SK-N-SH (cell line): ENCODE measurements at regions not wholly inside any gene's neighbourhood (a gene's known extent, or its start where the extent isn't known, plus 50 kb on each side); places are given as distances from the start of the nearest gene placed in this dataset.

Experiments
- CTCF ChIA-PET: fragments of 300-600, 350-600 bp; formaldehyde crosslinking; extraction: SDS; loops from one replicate; lab custom pipeline; 2021; lab: Yijun Ruan, JAX
- POLR2A ChIA-PET: fragments of 350-600 bp; sonication (Branson Sonifier 250); formaldehyde crosslinking; extraction: SDS; loops from one replicate; lab custom pipeline; 2020; ENCODE audit warnings: antibody characterized with exemption, inconsistent platforms; lab: Yijun Ruan, JAX
- DNase-seq: peaks from one replicate; pipeline ENCODE4 v3.0.0; 2012
- H2AFZ ChIP-seq: fragments of 200-600 bp; sonication (generic); 2 replicates; pipeline ENCODE4 v1.8.1; 2016; ENCODE audit warnings: antibody characterized with exemption, mild to moderate bottlenecking, low read depth
- H3F3A ChIP-seq: fragments of 200-600 bp; sonication (generic); replicated peaks from 2 replicates; pipeline ENCODE3; 2016; ENCODE audit warnings: antibody characterized with exemption, mild to moderate bottlenecking; ENCODE audit not compliant: insufficient read depth
- H3K27ac ChIP-seq, 2 experiments: fragments of 200-500 bp in 1 of 2; fragments of 200-600 bp in 1 of 2; sonication (Bioruptor generic) in 1 of 2; sonication (generic), shearing (Covaris generic) in 1 of 2; 2 replicates each; pipeline versions ENCODE4 v1.5.1 to v1.6.1; 2014 to 2016; ENCODE audit warnings: low read depth in 2 of 2, inconsistent platforms in 1 of 2, low read length in 1 of 2, mild to moderate bottlenecking in 1 of 2, mixed read lengths in 1 of 2
- H3K27me3 ChIP-seq: fragments of 200-600 bp; sonication (generic), shearing (Covaris generic); 2 replicates; pipeline ENCODE4 v1.6.1; 2016; ENCODE audit warnings: mixed run types; ENCODE audit not compliant: insufficient read depth
- H3K36me3 ChIP-seq, 2 experiments: fragments of 200-500 bp in 1 of 2; fragments of 200-600 bp in 1 of 2; sonication (Bioruptor generic) in 1 of 2; sonication (generic) in 1 of 2; replicated peaks in 1 of 2; 2 replicates each; pipeline versions ENCODE3 to v1.5.1; 2014 to 2016; ENCODE audit warnings: low read length in 1 of 2, mild to moderate bottlenecking in 1 of 2; ENCODE audit not compliant: insufficient read depth in 2 of 2, control insufficient read depth in 1 of 2
- H3K4me1 ChIP-seq, 2 experiments: fragments of 200-500 bp in 1 of 2; fragments of 200-600 bp in 1 of 2; sonication (Bioruptor generic) in 1 of 2; sonication (generic), shearing (Covaris generic) in 1 of 2; 2 replicates each; pipeline versions ENCODE4 v1.5.1 to v1.6.1; 2014 to 2016; ENCODE audit warnings: low read depth in 1 of 2, low read length in 1 of 2, mixed run types in 1 of 2; ENCODE audit not compliant: insufficient read depth in 2 of 2, control insufficient read depth in 1 of 2
- H3K4me2 ChIP-seq: fragments of 200-600 bp; sonication (generic), shearing (Covaris generic); 2 replicates; pipeline ENCODE4 v1.6.1; 2017; ENCODE audit warnings: mixed run types
- H3K4me3 ChIP-seq, 2 experiments: fragments of 200-500 bp in 1 of 2; fragments of 200-600 bp in 1 of 2; sonication (Bioruptor generic) in 1 of 2; sonication (generic), shearing (Covaris generic) in 1 of 2; 2 replicates each; pipeline versions ENCODE4 v1.5.1 to v1.8.1; 2014 to 2016; ENCODE audit warnings: low read depth in 2 of 2, inconsistent platforms in 1 of 2, low read length in 1 of 2, mild to moderate bottlenecking in 1 of 2, mixed read lengths in 1 of 2, moderate library complexity in 1 of 2
- H3K79me2 ChIP-seq: fragments of 200-600 bp; sonication (generic); 2 replicates; pipeline ENCODE4 v1.8.1; 2017; ENCODE audit warnings: mild to moderate bottlenecking; ENCODE audit not compliant: insufficient read depth
- H3K9ac ChIP-seq: fragments of 200-600 bp; sonication (generic); 2 replicates; pipeline ENCODE4 v1.6.1; 2017; ENCODE audit warnings: mixed run types
- H3K9me2 ChIP-seq: fragments of 200-600 bp; sonication (generic); 2 replicates; pipeline ENCODE4 v1.6.1; 2017; ENCODE audit warnings: mixed run types
- H3K9me3 ChIP-seq: fragments of 200-600 bp; sonication (generic); 2 replicates; pipeline ENCODE4 v1.6.1; 2017; ENCODE audit warnings: mixed run types, mild to moderate bottlenecking, moderate library complexity
- H4K20me1 ChIP-seq: fragments of 200-600 bp; sonication (generic); 2 replicates; pipeline ENCODE4 v1.6.1; 2017; ENCODE audit warnings: mild to moderate bottlenecking, mixed run types; ENCODE audit not compliant: insufficient read depth
- CHD2 ChIP-seq: fragments of 150-350 bp; IDR thresholded peaks from 2 replicates; pipeline ENCODE4 v1.6.1; 2018; ENCODE audit warnings: low read length; ENCODE audit not compliant: partially characterized antibody
- CTCF ChIP-seq: fragments of 200-600 bp; sonication (generic); IDR thresholded peaks from 2 replicates; pipeline ENCODE4 v1.6.1; 2017; ENCODE audit warnings: antibody characterized with exemption, mild to moderate bottlenecking, moderate library complexity
- ELF1 ChIP-seq: IDR thresholded peaks from 2 replicates; pipeline ENCODE4 v1.4.0; 2012
- EP300 ChIP-seq, 2 experiments: IDR thresholded peaks; 2 replicates each; pipeline versions ENCODE4 v1.4.0 to v1.6.1; 2012; ENCODE audit warnings: borderline replicate concordance in 1 of 2, low read depth in 1 of 2, low read length in 1 of 2
- FOSL2 ChIP-seq: IDR thresholded peaks from 2 replicates; pipeline ENCODE4 v1.4.0; 2012; ENCODE audit warnings: low read depth, mild to moderate bottlenecking, moderate library complexity, borderline replicate concordance
- FOXJ3 ChIP-seq: sonication (generic); formaldehyde crosslinking; IDR thresholded peaks from 2 replicates; pipeline ENCODE4 v1.5.1; 2020; ENCODE audit warnings: mild to moderate bottlenecking, missing genetic modification reagents
- GABPA ChIP-seq: IDR thresholded peaks from 2 replicates; pipeline ENCODE4 v1.4.0; 2012; ENCODE audit warnings: low read depth, mild to moderate bottlenecking
- GATA2 ChIP-seq: sonication (generic); formaldehyde crosslinking; IDR thresholded peaks from 2 replicates; pipeline ENCODE4 v1.5.0; 2020; ENCODE audit warnings: mild to moderate bottlenecking, missing genetic modification reagents
- MAX ChIP-seq: IDR thresholded peaks from 2 replicates; pipeline ENCODE4 v1.4.0; 2012; ENCODE audit warnings: low read depth
- MXI1 ChIP-seq: IDR thresholded peaks from 2 replicates; pipeline ENCODE4 v1.6.1; 2012; ENCODE audit warnings: mild to moderate bottlenecking, low read depth, low read length, improper control_type of control experiment
- NFIC ChIP-seq: IDR thresholded peaks from 2 replicates; pipeline ENCODE4 v1.4.0; 2012; ENCODE audit warnings: borderline replicate concordance
- NRF1 ChIP-seq: IDR thresholded peaks from 2 replicates; pipeline ENCODE4 v1.6.1; 2012; ENCODE audit warnings: low read depth, mild to moderate bottlenecking, low read length
- PBX3 ChIP-seq: IDR thresholded peaks from 2 replicates; pipeline ENCODE4; 2012
- POLR2AphosphoS5 ChIP-seq: IDR thresholded peaks from 2 replicates; pipeline ENCODE4 v1.6.1; 2012; ENCODE audit warnings: low read depth, low read length
- RCOR1 ChIP-seq: fragments of 150-350 bp; IDR thresholded peaks from 2 replicates; pipeline ENCODE4 v1.6.1; 2017; ENCODE audit warnings: antibody characterized with exemption, low read length
- RXRA ChIP-seq: IDR thresholded peaks from 2 replicates; pipeline ENCODE4 v1.4.0; 2012; ENCODE audit warnings: low read depth, mild to moderate bottlenecking, borderline replicate concordance
- SIN3A ChIP-seq: IDR thresholded peaks from 2 replicates; pipeline ENCODE4 v1.6.1; 2012; ENCODE audit warnings: low read depth, mild to moderate bottlenecking, low read length, moderate library complexity, borderline replicate concordance
- SMC3 ChIP-seq: IDR thresholded peaks from 2 replicates; pipeline ENCODE4 v1.6.1; 2012; ENCODE audit warnings: low read depth, low read length, improper control_type of control experiment
- TAF1 ChIP-seq: IDR thresholded peaks from 2 replicates; pipeline ENCODE4 v1.6.1; 2012; ENCODE audit warnings: low read depth, mild to moderate bottlenecking, low read length, moderate library complexity, borderline replicate concordance
- TCF12 ChIP-seq: IDR thresholded peaks from 2 replicates; pipeline ENCODE4 v1.4.0; 2012
- TEAD4 ChIP-seq: IDR thresholded peaks from 2 replicates; pipeline ENCODE4 v1.4.0; 2012; ENCODE audit warnings: mild to moderate bottlenecking, borderline replicate concordance; ENCODE audit not compliant: insufficient read depth
- USF1 ChIP-seq: IDR thresholded peaks from 2 replicates; pipeline ENCODE4 v1.4.0; 2012; ENCODE audit warnings: low read depth, borderline replicate concordance
- USF2 ChIP-seq: fragments of 150-350 bp; IDR thresholded peaks from 2 replicates; pipeline ENCODE4 v1.6.1; 2017; ENCODE audit warnings: antibody characterized with exemption, low read length, low read depth, borderline replicate concordance
- WGBS: methylation state at CpG from one replicate; pipeline ENCODE4 v1.1.6; 2017; ENCODE audit warnings: low lambda C conversion rate; 5-methylcytosine and 5-hydroxymethylcytosine counted together

- peak; percentile 37 for DNase-seq
- Histone ChIP-seq H4K20me1 (no peaks in the 10 kb centered on the region), H3F3A (no peaks in the 10 kb centered on the region), H3K4me3 (no peak overlapping the region), H3K36me3 (no peaks in the 10 kb centered on the region), H3K9ac (no peak overlapping the region), H3K4me2 (no peak overlapping the region), H3K27ac (peak overlapping the region; percentile 6 to 100; a peak in 3 of 4 replicates), H2AFZ (no peak overlapping the region), H3K27me3 (no peaks in the 10 kb centered on the region), H3K79me2 (no peaks in the 10 kb centered on the region), H3K4me1 (peaks cover 0 to 59% of the 10 kb centered on the region in 2 experiments; a peak in 2 of 4 replicates), H3K9me3 (no peaks in the 10 kb centered on the region), H3K9me2 (no peaks in the 10 kb centered on the region)
- peak; percentile 91 for TF ChIP-seq FOXJ3 (CRISPR knock-in tag)
- no peak for TF ChIP-seq GABPA
- TF ChIP-seq MXI1 = peak; percentile 54; the same call in 1 of the 2 replicates
- TF ChIP-seq USF1 = no peak
- TF ChIP-seq TCF12 = peak; percentile 58
- TF ChIP-seq RCOR1 = peak; percentile 72; the same call in 1 of the 2 replicates
- TF ChIP-seq TAF1 = no peak
- peak; percentile 54; the same call in 1 of the 2 replicates for TF ChIP-seq TEAD4
- TF ChIP-seq SMC3 = no peak
- peak; percentile 80; the same call in 1 of the 2 replicates for TF ChIP-seq GATA2
- TF ChIP-seq RXRA = no peak
- peak in 1 of 2 experiments; percentile 98; a peak in 2 of 4 replicates for TF ChIP-seq EP300 (IDR thresholded peaks at IDR 0.05; ENCODE audit: borderline replicate concordance in 1 of 2, low read depth in 1 of 2, low read length in 1 of 2)
- no peak for TF ChIP-seq SIN3A
- no peak for TF ChIP-seq USF2
- TF ChIP-seq CHD2 = peak; percentile 64
- peak; percentile 54 for TF ChIP-seq POLR2AphosphoS5
- TF ChIP-seq NFIC = no peak
- no peak for TF ChIP-seq NRF1
- TF ChIP-seq MAX = no peak
- TF ChIP-seq ELF1 = no peak
- no peak; the same call in 1 of the 2 replicates for TF ChIP-seq PBX3
- no peak for TF ChIP-seq CTCF
- TF ChIP-seq FOSL2 = no peak
- 5% methylated on average over 1 of the region's 1 CpG for WGBS
- ChIA-PET CTCF (interaction anchor here (0.8 to 1.5 kb wide), 6 partner anchors 9 to 1027 kb away, joined by 3 to 7 read pairs (median 4); no protein-coding TSS in a partner anchor), POLR2A (interaction anchor here (0.6 to 1.8 kb wide), 5 partner anchors 579 to 1025 kb away, joined by 3 to 21 read pairs (median 6); partner anchors contain the start of gene ISL1)
These were observed 607.5 kb downstream of the ISL1 start for GRCh38 chr5:51990661-51991180.
